Dermis blood vessel endothelial cell (primary cell): ENCODE measurements at regions not wholly inside any gene's neighbourhood (a gene's known extent, or its start where the extent isn't known, plus 50 kb on each side); places are given as distances from the start of the nearest gene placed in this dataset.
"Not testable (repeated sequence)": the region's sequence is repeated elsewhere in the genome, so short reads cannot be mapped to it uniquely, and the experiment has no call there.

Experiments
- DNase-seq: peaks from one replicate; pipeline ENCODE4 v3.0.0; 2010

DNA sequence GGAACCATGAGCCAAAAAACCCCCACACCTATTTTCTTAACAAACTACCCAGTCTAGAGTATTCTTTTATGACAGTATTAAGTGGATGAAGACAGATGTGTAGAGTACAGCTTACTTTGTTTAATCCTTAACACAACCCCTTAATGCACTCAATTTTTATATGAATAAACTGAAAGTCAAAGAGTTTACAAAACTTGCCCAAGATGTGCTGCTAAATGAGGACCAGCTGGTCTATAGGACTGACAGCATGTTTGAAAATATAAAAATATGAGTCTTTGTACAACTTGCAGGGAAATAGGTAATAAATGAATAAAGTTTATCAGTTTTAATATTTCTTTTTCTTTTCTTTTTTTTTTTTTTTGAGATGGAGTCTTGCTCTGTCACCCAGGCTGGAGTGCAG lies 102.3 kb downstream of the ZFY start:
- no peak for DNase-seq

DNA sequence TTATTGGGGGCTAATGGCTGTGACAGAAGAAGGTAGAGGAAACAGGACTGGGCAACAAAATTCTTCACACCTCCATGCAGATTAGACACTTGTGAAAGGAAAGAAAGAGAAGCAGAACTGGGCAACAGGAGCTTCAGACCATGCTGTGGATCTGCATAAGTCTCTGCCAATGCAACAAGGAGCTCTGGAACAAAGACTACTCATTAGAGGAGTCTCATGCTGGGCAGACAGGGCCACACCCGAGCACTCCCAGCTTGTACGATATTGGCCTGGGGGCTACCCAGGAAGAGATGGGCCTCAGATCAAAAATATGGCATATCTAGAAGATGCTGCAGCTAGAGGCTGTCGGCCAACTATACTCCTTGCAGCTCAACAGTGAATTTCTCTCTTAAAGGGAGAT lies 105.2 kb downstream of the ZFY start:
- DNase-seq, result no peak

DNA sequence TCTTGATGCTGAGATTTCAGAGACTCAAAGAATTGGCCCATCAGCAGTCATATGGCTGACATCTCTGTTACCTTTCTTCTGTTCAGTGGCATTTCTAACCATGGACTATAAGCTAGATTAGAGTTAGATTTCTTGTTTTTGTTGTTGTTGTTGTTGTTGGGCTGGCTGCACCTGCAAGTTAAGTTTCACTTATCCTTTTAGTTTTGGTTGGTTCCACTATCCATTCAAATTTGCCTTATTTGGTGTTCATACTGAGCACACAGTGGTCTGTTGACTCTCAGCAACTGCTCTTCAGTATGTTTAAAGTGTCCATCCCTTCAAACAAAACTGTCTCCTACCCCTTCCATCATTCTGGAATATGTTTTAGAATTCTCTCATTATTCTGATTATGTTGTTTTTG lies 106.8 kb downstream of the ZFY start:
- DNase-seq, result no peak

DNA sequence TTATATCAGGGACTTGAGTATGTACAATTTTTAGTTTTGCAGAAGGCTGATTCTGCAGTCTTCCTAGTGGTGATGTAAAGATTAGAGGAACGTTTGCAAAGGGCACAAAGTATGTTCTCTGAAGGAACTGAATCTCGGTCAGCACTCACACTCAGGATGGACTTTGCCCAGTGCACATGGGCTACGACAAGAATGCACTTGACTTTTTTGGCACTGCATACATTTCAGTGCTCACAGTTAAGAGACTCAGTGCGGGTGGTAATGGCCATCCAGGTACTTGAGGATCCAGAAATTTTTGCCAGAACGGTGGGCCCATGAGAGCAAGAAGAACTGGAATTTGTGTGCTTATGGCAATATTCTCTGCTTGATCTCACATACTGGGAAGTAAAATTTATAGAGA lies 107.7 kb downstream of the ZFY start:
- no peak for DNase-seq

DNA sequence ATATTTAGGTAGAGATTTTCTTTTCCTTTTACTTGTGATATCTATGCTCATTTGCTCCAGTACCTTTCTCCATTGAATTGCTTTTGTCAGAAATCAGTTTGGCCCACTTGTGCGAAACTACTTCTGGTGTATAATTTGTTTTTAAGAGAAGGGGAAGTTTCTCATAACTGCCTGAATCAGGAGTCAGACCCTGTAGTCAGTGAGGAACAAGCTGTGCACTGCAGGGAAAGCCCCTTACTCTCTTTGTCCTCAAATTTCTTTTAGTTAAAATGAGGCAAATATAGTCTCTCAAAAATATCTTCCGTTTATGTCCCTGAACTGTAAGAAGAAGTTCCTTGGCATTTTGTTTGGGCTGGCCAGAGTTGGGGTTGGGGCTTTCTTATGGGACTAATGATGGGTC lies 109.9 kb downstream of the ZFY start:
- no peak for DNase-seq

DNA sequence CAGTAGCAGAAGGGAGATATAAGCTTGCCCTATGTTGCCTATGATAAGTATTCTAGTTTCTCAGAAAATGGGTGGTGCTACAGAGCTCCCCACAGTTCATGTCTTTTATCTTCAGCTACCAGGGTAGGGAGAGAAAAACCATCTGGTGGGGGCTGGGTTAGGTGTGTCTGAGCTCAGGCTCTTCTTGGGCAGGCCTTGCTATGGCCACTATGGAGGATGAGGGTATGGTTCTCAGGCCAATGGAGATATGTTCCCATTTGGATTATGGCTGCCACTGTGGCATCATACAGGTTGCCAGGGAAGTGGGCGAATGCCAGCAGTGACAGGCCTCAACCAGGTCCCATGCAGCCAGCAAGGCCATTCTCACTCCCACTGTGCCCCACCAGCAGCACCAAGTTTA lies 120.3 kb downstream of the ZFY start:
- DNase-seq, result not testable (repeated sequence)

DNA sequence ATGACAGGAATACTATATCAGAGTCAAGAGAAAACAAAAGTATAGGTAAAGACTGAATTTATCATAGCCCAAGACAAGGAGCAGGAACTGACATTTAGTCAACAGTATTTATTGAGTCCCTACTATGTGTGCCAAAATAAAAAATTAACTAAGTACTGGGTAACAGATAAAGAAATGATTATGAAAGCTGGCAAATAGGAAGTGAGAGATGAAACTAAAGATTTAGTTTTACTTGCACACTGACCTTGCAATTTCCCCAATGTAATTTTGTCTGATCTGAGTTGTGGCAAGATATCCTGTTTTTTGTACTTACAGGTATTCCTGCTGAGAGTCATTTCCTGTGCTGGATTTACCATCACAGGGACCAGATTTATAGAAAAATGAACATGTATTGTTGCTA lies 123.2 kb downstream of the ZFY start:
- DNase-seq, result not testable (repeated sequence)

DNA sequence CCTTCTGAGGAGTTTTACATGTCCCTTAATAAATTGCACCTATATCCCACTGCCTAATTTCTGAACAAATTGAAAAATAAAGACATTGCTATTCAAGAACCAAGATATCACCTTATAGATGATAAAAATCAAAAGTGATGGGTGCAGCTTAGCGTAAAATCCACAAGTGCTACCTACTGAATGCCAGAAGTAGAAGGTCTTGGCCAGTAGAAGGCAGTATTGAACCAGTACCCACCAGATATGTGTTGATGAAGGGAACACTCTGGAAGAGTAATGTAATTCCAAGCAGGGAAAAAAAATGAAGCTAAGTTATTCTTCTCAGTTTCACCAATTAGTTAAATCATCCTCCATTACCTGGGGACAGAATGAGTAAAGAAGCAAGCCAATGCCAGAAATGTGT lies 125.5 kb downstream of the ZFY start:
- DNase-seq, result not testable (repeated sequence)

DNA sequence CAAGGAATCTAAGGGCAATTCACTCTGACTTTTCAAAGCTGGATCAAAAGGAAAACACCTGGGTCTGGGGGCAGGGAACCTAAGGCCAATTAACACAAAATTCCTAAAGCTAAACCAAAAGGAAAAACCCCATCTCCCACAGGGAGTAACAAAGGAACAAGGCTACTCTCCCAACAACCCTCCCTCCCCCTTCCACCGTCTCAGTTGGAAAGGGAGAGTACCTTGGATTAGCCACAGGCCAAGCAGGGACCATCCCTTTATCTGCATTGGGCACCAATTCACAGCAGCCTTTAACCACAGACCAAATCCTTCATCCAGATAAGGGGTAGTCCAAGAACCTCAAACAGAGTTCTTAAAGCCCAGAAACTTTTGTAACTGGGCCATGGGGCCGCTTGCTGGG lies 153.0 kb downstream of the ZFY start:
- not testable (repeated sequence) for DNase-seq

DNA sequence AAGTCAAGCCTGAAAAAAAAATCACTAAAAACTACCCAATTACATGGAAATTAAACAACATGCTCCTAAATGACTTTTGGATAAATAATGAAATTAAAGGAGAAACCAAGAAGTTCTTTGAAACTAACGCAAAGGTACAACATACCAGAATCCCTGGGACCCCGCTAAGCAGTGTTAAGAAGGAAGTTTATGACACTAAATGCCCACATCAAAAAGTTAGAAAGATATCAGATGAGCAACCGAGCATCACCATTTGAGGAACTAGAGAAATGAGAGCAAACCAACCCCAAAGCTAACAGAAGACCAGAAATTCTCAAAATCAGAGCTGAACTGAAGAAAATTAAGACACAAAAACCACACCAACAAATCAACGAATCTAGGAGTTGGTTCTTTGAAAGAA lies 173.5 kb downstream of the ZFY start:
- not testable (repeated sequence) for DNase-seq

DNA sequence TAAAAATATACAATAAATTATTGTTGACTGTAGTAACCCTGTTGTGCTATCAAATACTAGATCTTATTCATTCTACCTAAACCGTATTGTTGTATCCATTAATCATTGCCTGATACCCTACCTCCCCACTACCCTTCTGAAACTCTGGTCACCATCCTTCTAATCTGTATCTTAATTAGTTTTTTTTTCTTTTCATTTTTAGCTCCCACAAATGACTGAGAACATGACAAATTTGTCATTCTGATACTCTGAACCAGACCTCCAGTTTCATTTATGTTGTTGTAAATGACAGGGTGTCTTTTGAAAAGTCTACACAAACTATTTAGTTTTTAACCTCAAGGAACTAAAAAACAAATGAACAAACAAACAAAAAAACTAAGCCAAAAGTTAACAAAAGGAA lies 185.1 kb downstream of the ZFY start:
- not testable (repeated sequence) for DNase-seq

DNA sequence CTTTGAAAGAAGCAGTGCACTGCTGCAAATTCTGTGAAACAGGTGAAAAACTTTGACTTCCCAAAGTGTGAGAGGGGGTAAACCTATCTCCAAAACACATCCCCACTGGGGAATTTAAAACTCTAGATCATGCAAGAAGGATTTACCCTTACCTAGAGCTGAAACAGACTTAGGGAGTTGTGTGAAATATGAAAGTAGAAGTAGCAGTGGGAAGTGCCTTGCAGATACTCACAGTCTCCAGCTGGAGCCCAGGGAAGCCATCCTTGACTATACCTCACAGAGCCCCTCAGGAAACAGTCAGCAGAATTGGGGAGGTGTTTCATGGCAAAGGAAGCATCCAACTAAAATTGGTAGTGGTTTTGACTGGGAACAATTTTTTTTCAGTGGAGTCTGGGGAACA lies 185.5 kb downstream of the ZFY start:
- DNase-seq, result not testable (repeated sequence)

DNA sequence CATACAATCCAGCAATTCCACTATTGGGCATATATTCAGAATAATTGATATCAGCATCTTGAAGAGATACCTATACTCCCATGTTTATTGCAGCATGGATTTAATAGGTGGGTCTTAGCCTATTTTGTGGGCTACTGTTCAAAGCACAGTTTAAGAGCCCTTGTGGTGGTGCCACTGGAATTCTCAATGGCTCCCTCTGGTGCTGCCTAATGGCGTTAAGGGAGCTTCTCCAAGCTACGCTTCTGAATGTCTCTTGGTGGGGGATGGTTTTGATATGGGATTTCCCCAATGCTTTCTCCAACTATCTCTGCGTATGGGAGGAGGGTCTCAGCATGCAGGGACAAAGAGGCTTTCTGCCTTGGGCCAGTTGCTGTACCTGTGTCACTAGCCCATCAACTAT lies 188.3 kb downstream of the ZFY start:
- DNase-seq, result peak; percentile 0

DNA sequence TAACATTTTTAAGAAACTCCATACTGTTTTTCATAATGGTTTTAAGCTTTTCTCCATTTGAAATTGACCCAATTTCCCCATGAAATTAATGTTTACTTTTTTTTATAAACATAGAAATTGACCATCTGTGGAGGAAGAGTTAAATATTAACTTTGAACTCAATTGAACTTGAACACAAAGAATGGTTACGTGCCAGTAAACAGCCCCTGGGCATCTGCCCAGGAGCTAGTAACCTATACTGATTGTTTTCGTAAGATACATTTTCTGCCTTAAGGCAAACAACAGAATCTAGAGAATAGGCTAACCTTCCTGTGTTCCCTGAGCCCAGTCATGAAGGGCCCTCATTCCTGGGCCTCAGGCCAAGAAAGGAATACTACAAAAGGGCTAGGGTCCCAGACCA lies 235.9 kb downstream of the ZFY start:
- not testable (repeated sequence) for DNase-seq

DNA sequence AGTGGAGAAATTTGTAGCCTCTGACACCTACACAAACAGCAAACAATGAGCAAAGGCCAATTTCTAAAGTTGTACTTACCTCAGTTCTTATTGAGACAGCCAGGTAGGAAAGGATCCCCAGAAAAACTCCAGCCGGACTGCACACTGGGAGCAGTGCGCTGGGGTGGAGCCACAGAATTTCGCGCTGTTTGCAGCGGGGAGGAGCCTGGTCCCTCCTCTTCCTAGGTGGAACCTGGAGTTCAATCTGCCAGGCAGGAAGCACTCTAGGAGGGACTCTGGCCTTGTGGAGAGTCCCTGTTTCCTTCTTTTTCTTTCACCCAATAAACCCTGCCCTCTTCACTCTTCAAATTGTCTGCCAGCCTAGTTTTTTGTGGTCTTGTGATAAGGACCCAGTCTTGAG lies 259.9 kb downstream of the ZFY start:
- DNase-seq, result not testable (repeated sequence)

DNA sequence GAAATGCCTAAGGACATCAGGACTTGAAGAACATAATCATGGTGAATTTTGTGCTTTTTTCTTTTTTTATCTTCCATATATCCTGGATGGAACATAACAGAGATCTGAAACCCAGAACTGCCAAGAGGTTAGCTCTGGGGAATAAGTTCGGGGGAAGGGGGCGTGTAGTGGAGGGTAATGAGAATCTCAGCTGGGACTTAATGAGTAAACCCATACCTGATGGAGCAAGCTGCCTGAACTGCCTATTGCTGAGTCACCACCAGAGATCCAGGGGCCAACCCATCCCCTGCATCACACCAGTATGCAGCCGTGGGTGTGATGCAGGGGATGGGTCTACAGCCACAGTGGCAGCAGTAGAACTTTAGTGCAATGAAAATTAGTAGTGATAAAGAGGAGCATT lies 267.1 kb downstream of the ZFY start:
- DNase-seq, result not testable (repeated sequence)

DNA sequence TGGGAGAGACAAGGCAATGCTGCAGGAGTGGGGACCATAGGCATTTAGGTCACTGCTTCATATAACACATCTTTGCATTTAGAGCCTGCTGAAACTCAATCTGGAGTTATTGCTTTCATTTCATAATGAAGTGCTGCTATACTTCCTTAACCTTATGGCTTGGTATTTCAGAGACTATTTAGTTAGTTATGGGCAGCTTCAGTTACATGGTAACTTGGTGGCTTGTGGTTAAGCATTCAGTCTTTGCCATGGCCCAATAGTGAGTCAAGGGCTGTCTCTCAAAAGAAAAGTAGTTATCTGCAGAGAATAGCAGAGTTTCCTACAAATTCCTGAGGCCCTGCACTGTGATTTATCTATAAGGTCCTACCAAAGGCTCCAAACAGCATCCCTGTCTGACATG lies 271.6 kb downstream of the ZFY start:
- not testable (repeated sequence) for DNase-seq

DNA sequence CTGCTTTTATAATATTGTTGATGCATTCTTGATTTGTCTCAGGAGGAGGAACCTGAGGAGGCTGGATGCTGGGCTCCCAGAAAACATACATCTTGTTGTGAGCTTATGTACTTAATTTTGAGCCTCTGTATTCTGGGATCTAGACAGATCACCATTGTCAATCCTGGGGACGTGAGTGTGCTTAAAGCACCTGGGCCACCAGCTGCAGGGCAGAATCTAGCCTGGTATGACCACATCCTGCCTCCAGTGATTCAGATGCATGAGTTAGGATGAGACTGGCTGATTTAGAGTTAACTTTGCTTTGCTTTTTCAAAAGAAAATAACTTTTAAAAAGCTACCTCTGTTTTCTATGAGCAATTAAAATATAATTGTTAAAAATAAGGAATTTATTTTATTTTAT lies 278.0 kb downstream of the ZFY start:
- not testable (repeated sequence) for DNase-seq

DNA sequence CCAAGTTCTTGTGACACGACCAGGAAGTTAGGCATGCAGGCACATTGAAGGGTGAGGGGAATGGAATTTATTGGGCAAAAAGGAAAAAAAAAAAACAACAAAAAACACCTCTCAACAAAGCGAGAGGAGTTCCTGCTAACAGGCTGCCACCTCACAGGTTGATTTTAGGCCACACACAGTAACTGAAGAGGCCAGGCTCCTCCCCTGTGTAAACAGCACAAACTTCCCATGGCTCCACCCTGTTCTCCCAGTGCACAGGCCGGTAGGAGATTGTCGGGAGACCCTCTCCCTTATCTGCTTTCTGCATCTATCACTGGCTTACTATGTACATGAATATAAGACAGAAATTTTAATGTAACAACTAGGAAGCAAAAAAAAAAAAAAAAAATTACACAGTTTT lies 283.0 kb downstream of the ZFY start:
- DNase-seq, result not testable (repeated sequence)

DNA sequence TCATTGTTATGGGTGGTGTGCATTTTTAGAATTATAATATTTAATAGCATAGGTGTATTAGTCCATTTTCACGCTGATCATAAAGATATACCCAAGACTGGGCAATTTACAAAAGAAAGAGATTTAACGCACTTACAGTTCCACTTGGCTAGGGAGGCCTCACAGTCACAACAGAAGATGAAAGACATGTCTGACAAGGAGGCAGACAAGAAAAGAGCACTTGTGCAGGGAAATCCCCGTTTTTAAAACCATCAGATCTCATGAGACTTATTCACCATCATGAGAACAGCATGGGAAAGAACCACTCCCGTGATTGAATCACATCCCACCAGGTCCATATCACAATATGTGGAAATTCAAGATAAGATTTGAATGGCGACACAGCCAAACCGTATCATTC lies 283.4 kb downstream of the ZFY start:
- DNase-seq, result not testable (repeated sequence)

DNA sequence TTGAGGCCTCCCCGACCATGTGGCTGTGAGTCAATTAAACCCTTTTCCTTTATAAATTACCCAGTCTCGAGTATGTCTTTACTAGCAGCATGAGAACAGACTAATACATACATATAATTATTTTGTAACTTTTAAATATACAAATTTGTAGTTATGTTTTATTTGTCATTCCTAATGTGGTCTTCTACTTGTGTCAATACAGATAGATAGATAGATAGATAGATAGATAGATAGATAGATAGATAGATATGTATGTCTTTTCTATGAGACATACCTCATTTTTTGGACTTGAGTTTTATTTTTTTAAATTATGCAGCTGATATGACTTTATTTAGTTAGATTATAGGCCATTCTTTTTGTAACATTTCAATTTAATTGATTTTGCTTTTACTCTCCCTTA lies 316.0 kb upstream of the TGIF2LY start:
- DNase-seq, result not testable (repeated sequence)

DNA sequence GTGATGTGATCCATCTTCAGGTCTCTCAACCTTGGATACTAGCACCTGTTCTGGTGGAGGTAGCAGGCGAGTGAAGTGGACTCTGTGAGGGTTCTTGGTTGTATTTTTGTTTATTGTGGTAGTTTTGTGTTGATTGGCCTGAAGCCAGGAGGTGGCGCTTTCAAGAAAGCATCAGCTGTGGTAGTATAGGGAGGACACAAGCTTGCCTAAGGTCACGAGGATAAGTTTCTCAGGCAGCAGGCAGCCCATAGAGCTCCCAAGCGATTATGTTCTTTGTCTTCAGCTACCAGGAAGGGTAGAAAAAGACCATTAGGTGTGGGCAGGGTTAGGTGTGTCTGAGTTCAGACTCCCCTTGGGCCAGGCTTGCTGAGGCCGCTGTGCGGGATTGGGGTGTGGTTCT lies 290.8 kb upstream of the TGIF2LY start:
- DNase-seq, result not testable (repeated sequence)

DNA sequence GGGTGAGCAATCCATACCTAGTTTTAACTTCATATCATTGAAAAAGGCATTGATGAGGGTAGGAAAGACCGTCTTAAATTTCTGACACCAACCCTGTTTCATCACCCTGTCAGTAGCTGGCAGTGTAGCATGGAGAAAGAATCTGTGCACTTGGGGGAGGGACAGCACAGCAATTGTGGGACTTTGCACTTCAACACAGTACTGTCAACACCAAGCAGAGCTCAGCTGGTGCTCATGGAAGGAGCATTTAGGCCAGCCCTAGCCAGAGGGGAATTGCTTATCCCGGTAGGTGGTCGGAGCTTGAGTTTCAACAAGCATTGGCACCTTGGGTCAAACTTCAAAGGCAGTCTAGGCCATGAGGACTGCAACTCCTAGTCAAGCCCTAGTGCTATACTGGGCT lies 281.6 kb upstream of the TGIF2LY start:
- not testable (repeated sequence) for DNase-seq

DNA sequence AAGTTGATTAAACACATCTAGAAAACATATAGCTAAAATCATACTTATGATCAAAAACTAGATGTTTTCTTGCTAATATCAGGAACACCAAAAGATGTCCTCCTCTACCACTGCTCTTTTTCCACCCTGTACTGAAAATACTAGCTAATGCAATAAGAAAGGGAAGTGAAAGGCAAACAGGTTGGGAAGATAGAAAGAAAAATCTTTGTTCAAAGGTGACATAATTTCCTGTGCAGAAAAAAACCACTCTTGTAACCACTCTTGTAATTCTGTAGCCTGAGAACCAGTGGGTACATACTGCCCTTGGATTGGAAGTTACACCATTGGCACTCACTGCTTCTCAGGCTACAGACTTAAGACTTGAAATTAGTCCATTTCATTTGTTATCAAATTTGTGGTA lies 258.9 kb upstream of the TGIF2LY start:
- DNase-seq, result not testable (repeated sequence)

DNA sequence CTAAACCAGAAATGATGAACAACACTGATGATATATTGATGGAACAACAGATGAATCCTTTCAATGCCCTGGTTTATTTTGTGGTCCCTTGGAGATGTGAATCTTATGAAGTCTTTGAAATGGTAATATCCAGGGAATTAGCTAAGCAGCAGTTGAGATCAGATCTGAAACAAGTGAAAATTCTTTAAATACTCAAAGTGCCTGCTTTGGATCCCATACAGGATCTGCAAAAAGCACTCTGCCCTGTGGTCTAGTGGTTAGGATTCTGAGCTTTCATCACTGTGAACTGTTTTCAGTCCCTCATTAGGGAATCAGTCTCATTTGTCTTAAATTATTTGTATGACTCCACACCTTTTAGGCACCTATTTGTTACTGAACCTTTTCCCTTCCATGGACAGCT lies 211.3 kb upstream of the TGIF2LY start:
- DNase-seq, result not testable (repeated sequence)

DNA sequence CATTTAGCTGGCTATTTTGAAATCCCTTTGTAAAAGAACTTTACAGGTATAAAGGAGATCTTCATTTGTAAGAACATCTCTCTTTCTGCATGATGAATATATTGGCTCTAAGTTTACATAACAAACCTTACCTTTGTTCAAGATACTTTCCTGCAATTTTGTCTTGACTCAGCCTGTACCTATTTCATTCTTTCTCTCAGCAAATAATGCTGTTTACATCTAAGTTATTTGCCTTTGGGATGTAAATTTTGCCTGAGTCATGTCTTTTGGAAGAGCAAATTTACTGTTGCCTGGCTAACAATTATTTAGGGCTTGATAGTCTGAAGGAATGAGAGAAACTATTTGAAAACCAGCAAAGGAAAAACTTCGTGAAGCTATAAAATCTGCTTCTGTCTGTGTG lies 210.4 kb upstream of the TGIF2LY start:
- not testable (repeated sequence) for DNase-seq
